Glutamatergic neuron (in vitro differentiated cells): ENCODE measurements at regions not wholly inside any gene's neighbourhood (a gene's known extent, or its start where the extent isn't known, plus 50 kb on each side); places are given as distances from the start of the nearest gene placed in this dataset.

ENCODE experiments used
- DNase-seq: peaks from one replicate; pipeline ENCODE4 v3.0.0; 2022
- H3K27ac Mint-ChIP-seq: one replicate; pipeline ENCODE4 v1.8.0; 2020; ENCODE audit warnings: mild to moderate bottlenecking, mixed read lengths, inconsistent platforms; ENCODE audit not compliant: unreplicated experiment
- H3K27me3 Mint-ChIP-seq: one replicate; pipeline ENCODE4 v1.8.0; 2020; ENCODE audit warnings: mild to moderate bottlenecking, moderate library complexity, mixed read lengths, inconsistent platforms; ENCODE audit not compliant: unreplicated experiment
- H3K36me3 Mint-ChIP-seq: one replicate; pipeline ENCODE4 v1.8.0; 2020; ENCODE audit warnings: mild to moderate bottlenecking, mixed read lengths, inconsistent platforms; ENCODE audit not compliant: unreplicated experiment
- H3K4me1 Mint-ChIP-seq: one replicate; pipeline ENCODE4 v1.8.0; 2020; ENCODE audit warnings: mild to moderate bottlenecking, low read depth, mixed read lengths, inconsistent platforms; ENCODE audit not compliant: unreplicated experiment
- H3K4me3 Mint-ChIP-seq: one replicate; pipeline ENCODE4 v1.8.0; 2020; ENCODE audit warnings: mild to moderate bottlenecking, mixed read lengths, inconsistent platforms; ENCODE audit not compliant: unreplicated experiment
- H3K9me3 Mint-ChIP-seq: one replicate; pipeline ENCODE4 v1.8.0; 2020; ENCODE audit warnings: mild to moderate bottlenecking, moderate library complexity, mixed read lengths, inconsistent platforms; ENCODE audit not compliant: unreplicated experiment
- CTCF ChIP-seq: fragments of 200-600 bp; sonication (generic); IDR thresholded peaks from one replicate; pipeline ENCODE4 v1.5.0; 2021; ENCODE audit not compliant: partially characterized antibody, unreplicated experiment

DNA sequence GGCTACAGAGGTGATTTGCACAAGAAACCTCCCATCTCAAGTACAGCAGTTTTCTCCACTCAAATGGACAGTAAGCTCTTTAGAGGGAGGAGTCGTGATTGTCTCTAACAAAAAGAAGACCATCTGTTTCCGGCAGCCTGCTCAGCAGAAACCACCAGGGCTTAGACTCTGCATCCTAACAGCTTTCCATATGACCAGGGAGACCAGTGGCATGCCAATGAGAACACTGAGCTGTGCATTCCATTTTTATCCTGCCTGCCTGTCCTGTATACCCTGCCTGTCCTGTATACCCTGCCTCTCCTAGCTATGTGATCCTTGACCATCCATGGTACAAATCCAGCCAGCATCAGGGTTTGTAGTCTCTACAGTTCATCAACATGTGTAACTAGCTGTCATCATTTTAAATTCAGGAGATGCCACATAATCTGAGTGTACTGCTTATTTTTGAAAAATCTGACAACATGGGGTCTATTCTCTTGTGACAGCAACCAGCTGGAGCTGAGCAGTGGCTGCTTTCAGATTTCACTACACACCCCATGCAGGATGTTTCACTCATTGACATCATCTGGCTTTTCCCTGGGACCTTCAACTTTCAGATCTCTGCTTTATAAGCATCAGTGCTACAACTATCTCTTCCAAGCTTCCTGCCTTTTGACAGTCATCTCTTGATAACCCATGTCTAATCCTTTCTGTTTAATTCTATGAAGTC lies 50.5 kb upstream of the POU2AF2 start:
- DNase-seq = no peak
- no peak for TF ChIP-seq CTCF
- H3K27ac Mint-ChIP-seq = peak overlapping the region; percentile 22
- H3K4me3 Mint-ChIP-seq = no peak overlapping the region
- peaks cover 2% of the 10 kb centered on the region for H3K27me3 Mint-ChIP-seq
- peaks cover 2% of the 10 kb centered on the region for H3K9me3 Mint-ChIP-seq
- H3K4me1 Mint-ChIP-seq = peaks cover 10% of the 10 kb centered on the region
- peaks cover 20% of the 10 kb centered on the region for H3K36me3 Mint-ChIP-seq

GRCh38 chr11:111193924-111194490 lies 51.5 kb upstream of the POU2AF2 start:
- Mint-ChIP-seq H3K27me3 (peaks cover 2% of the 10 kb centered on the region), H3K4me1 (peaks cover 10% of the 10 kb centered on the region), H3K27ac (no peak overlapping the region), H3K4me3 (no peak overlapping the region), H3K36me3 (peaks cover 20% of the 10 kb centered on the region), H3K9me3 (peaks cover 2% of the 10 kb centered on the region)
- no peak for TF ChIP-seq CTCF
- no peak for DNase-seq

GRCh38 chr11:111189466-111189865 lies 56.1 kb upstream of the POU2AF2 start:
- Mint-ChIP-seq H3K4me1 (no peaks in the 10 kb centered on the region), H3K9me3 (peaks cover 2% of the 10 kb centered on the region), H3K27ac (no peak overlapping the region), H3K36me3 (peaks cover 23% of the 10 kb centered on the region), H3K27me3 (no peaks in the 10 kb centered on the region), H3K4me3 (no peak overlapping the region)
- TF ChIP-seq CTCF = no peak
- DNase-seq = no peak

DNA sequence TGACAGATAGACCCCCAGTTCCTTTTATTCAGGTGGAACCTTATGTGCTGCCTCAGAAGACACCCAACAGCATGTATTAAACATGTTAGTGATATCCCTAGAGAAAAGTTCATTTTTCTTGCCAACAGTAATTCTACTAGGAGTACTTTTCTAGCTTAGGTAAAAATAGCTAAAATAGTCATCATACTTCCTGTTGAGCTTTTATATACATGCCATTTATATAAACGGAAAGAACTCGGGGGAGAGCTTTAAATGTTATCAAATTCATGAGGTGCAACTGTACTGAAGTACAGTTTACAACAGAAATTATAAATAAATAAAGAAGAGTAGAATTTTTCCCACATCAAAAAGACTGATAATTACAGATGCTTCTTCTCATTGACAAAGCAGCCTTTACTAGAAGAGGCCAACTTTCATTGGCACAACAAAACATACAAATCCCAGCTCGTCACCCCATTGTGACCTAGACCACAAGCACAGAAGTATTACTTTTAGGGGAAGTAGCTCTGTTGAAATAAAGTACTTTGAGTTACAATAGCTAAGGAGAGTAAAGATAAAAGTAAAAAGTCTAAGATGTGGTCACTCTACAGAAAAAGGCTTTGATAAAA lies 59.1 kb upstream of the POU2AF2 start:
- Mint-ChIP-seq H3K27me3 (no peaks in the 10 kb centered on the region), H3K27ac (no peak overlapping the region), H3K9me3 (no peaks in the 10 kb centered on the region), H3K4me3 (no peak overlapping the region), H3K36me3 (peaks cover 8% of the 10 kb centered on the region), H3K4me1 (no peaks in the 10 kb centered on the region)
- TF ChIP-seq CTCF = no peak
- no peak for DNase-seq

GRCh38 chr11:111185266-111185665 lies 60.3 kb upstream of the POU2AF2 start:
- Mint-ChIP-seq H3K9me3 (no peaks in the 10 kb centered on the region), H3K4me3 (no peak overlapping the region), H3K27me3 (no peaks in the 10 kb centered on the region), H3K36me3 (peaks cover 8% of the 10 kb centered on the region), H3K4me1 (no peaks in the 10 kb centered on the region), H3K27ac (no peak overlapping the region)
- no peak for TF ChIP-seq CTCF
- no peak for DNase-seq
